ENCODE measurements at regions not wholly inside any gene's neighbourhood (a gene's known extent, or its start where the extent isn't known, plus 50 kb on each side); places are given as distances from the start of the nearest gene placed in this dataset.

- Histone ChIP-seq H3K4me1 (ENCODE audit: insufficient read depth) (no peaks in the 10 kb centered on the region), H3K27ac (no peak overlapping the region), H3K36me3 (no peaks in the 10 kb centered on the region), H3K9me3 (no peaks in the 10 kb centered on the region), H3K27me3 (no peaks in the 10 kb centered on the region), H3K4me3 (no peak overlapping the region)
- 90 to 93% (median 92%) methylated on average over 9 of the region's 9 CpGs for WGBS, 3 donors
- DNase-seq: no peak
- TF ChIP-seq EP300 (IDR thresholded peaks at IDR 0.05) (no peak), POLR2A (IDR thresholded peaks at IDR 0.05) (no peak)
- TF ChIP-seq, protein P1, sequence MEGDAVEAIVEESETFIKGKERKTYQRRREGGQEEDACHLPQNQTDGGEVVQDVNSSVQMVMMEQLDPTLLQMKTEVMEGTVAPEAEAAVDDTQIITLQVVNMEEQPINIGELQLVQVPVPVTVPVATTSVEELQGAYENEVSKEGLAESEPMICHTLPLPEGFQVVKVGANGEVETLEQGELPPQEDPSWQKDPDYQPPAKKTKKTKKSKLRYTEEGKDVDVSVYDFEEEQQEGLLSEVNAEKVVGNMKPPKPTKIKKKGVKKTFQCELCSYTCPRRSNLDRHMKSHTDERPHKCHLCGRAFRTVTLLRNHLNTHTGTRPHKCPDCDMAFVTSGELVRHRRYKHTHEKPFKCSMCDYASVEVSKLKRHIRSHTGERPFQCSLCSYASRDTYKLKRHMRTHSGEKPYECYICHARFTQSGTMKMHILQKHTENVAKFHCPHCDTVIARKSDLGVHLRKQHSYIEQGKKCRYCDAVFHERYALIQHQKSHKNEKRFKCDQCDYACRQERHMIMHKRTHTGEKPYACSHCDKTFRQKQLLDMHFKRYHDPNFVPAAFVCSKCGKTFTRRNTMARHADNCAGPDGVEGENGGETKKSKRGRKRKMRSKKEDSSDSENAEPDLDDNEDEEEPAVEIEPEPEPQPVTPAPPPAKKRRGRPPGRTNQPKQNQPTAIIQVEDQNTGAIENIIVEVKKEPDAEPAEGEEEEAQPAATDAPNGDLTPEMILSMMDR (IDR thresholded peaks at IDR 0.05): no peak
- intact Hi-C loops (cut with DNase I): no loop called here
Observed at GRCh38 chr10:130696870-130697269, 560.7 kb downstream of the GLRX3 start.

DNA sequence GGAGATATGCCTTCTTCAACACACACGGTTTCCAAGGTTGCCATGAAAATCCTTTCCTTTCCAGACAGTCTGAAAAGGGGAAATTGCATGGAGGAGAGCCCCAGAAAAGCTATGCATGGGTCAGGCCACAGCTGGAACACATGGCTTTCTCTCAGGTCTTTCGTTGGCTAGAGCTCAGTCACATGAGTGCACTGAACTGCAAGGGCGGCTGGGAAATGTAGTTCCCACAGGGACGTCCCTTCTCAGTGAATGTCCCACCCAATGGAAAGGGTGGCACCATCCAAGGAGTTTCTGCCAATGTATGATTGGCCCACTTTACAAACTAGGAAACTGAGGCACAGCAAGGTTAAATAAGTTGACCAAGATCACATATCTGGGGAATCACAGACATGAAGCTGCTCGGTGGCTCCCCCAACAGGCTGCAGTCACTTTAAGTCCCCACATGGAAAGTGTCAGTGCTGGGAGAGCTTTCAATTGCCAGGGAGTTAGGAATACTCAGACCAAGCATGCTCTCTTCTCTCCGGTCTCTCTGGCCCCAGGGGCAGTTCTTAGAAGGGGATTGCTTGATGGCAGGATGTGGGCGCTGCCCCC, 571.3 kb downstream of the GLRX3 start:
- TF ChIP-seq POLR2A (IDR thresholded peaks at IDR 0.05) (no peak), EP300 (IDR thresholded peaks at IDR 0.05) (no peak)
- WGBS, 3 donors: 80 to 81% (median 81%) methylated on average over 7 of the region's 7 CpGs

DNA sequence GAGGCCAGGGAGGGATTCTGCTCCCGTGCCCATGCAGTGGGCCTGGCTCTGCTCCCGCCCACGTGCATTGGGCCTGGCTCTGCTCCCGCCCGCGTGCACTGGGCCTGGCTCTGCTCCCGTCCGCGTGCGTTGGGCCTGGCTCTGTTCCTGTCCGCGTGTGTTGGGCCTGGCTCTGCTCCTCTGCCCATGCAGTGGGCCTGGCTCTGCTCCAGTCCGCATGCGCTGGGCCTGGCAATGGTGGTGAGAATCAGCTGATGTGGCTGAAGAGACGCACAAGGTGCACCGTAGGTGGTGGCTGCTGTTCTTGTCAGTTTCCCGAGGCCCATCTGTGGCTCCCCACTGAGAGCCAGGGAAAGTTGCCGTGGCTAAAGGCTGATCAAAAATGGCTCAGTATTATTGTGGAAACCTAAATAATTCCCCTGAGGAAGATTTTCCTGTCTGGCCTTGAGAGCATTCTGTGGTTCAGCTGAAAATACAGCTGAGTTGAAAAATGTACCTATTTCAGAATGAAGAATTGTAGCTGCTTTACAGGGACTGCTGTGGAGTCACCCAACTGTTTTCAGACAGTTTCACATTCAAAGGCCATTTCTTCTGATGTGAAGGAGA, 572.4 kb downstream of the GLRX3 start:
- no peaks in the 10 kb centered on the region for H3K9me3 ChIP-seq
- H3K4me3 ChIP-seq: no peak overlapping the region
- H3K4me1 ChIP-seq (ENCODE audit: insufficient read depth): no peaks in the 10 kb centered on the region
- DNase-seq: no peak
- H3K27ac ChIP-seq: no peak overlapping the region
- no peaks in the 10 kb centered on the region for H3K27me3 ChIP-seq
- no peak for TF ChIP-seq EP300 (IDR thresholded peaks at IDR 0.05)
- H3K36me3 ChIP-seq: no peaks in the 10 kb centered on the region
- WGBS, 3 donors: 76 to 88% (median 86%) methylated on average over 18 of the region's 18 CpGs
- intact Hi-C loops (cut with DNase I): no loop called here

More for the DNA sequence above, 571.3 kb downstream of the GLRX3 start:
- Histone ChIP-seq H3K9me3 (no peaks in the 10 kb centered on the region), H3K27ac (no peak overlapping the region), H3K4me3 (no peak overlapping the region), H3K4me1 (ENCODE audit: insufficient read depth) (no peaks in the 10 kb centered on the region), H3K36me3 (no peaks in the 10 kb centered on the region), H3K27me3 (no peaks in the 10 kb centered on the region)
- no peak for DNase-seq
- intact Hi-C loops (cut with DNase I): no loop called here

GRCh38 chr10:130709415-130709814, 573.2 kb downstream of the GLRX3 start:
- Histone ChIP-seq H3K9me3 (no peaks in the 10 kb centered on the region), H3K27ac (no peak overlapping the region), H3K36me3 (no peaks in the 10 kb centered on the region), H3K27me3 (no peaks in the 10 kb centered on the region), H3K4me1 (ENCODE audit: insufficient read depth) (no peaks in the 10 kb centered on the region), H3K4me3 (no peak overlapping the region)
- WGBS, 3 donors: 72 to 86% (median 77%) methylated on average over 2 of the region's 2 CpGs
- intact Hi-C loops (cut with DNase I): no loop called here
- TF ChIP-seq POLR2A (IDR thresholded peaks at IDR 0.05): no peak
- TF ChIP-seq EP300 (IDR thresholded peaks at IDR 0.05): no peak
- TF ChIP-seq, protein P1 (IDR thresholded peaks at IDR 0.05): no peak
- no peak for DNase-seq

DNA sequence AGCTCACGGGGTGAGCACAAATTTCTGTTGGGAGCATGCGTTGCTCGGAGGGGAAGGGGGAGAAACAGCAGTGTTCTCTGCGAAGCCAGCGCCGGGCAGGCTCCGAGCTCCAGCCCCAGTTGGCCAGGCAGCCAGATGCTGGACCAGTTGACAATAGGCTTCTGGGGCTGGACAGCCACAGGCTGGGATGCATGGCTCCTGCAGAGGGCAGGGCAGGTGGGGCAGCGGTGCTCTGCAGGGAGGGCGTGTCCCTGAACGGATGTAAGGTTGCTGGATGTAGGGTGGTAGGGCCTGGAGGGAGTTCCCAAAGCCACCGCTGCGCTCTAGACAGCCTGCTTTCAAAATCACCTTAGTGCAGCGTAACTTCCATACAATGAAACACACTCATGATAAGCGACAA, 574.9 kb downstream of the GLRX3 start:
- H3K9me3 ChIP-seq: no peaks in the 10 kb centered on the region
- no peak for TF ChIP-seq EP300 (IDR thresholded peaks at IDR 0.05)
- H3K36me3 ChIP-seq: no peaks in the 10 kb centered on the region
- H3K27ac ChIP-seq: no peak overlapping the region
- H3K27me3 ChIP-seq: no peaks in the 10 kb centered on the region
- WGBS, 3 donors: 72 to 76% (median 74%) methylated on average over 14 of the region's 14 CpGs
- intact Hi-C loops (cut with DNase I): no loop called here
- no peak for DNase-seq
- H3K4me1 ChIP-seq (ENCODE audit: insufficient read depth): no peaks in the 10 kb centered on the region
- no peak overlapping the region for H3K4me3 ChIP-seq

DNA sequence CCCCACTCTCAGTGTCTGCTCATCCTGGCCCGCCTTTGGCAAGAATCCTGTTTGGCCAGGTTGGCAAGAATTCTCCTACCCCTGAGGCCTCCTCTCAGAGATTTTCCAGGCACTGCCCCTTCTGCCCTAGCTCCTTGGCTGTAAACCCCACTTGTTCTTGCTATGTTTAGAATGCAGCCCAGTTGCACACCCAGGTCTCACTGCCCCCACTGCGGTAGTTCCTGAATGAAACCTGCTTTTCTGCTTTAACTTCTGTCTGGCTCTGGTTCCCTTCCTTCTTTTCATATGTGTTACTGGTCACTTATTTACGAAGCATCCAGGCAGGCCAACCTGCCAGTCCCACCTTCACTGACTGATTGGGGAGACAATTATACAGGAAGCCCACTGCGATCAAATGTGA, 576.9 kb downstream of the GLRX3 start:
- TF ChIP-seq EP300 (IDR thresholded peaks at IDR 0.05): no peak

More for the DNA sequence above, 576.9 kb downstream of the GLRX3 start:
- intact Hi-C loops (cut with DNase I): no loop called here
- Histone ChIP-seq H3K4me1 (ENCODE audit: insufficient read depth) (no peaks in the 10 kb centered on the region), H3K4me3 (no peak overlapping the region), H3K27ac (no peak overlapping the region), H3K9me3 (no peaks in the 10 kb centered on the region), H3K36me3 (no peaks in the 10 kb centered on the region), H3K27me3 (no peaks in the 10 kb centered on the region)
- no peak for DNase-seq
- 82 to 88% (median 87%) methylated on average over 4 of the region's 4 CpGs for WGBS, 3 donors

Data from ovary (tissue), 7 donors.